Trophoblast cell (in vitro differentiated cells and primary cell): ENCODE measurements at regions not wholly inside any gene's neighbourhood (a gene's known extent, or its start where the extent isn't known, plus 50 kb on each side); places are given as distances from the start of the nearest gene placed in this dataset.

Experiments used
- DNase-seq, 2 donors: peaks; one replicate each; pipeline ENCODE4 v3.0.0-alpha.2; 2016
- H2AFZ ChIP-seq: 2 replicates; pipeline ENCODE4 v1.6.1; 2013; ENCODE audit warnings: low read length, moderate library complexity, mild to moderate bottlenecking; ENCODE audit not compliant: insufficient read depth, poor library complexity
- H2AK5ac ChIP-seq: 2 replicates; pipeline ENCODE4 v1.6.1; 2013; ENCODE audit warnings: mild to moderate bottlenecking, low read length
- H2BK120ac ChIP-seq: 2 replicates; pipeline ENCODE4 v1.6.1; 2013; ENCODE audit warnings: low read length, mild to moderate bottlenecking, moderate library complexity; ENCODE audit not compliant: insufficient read depth, poor library complexity
- H2BK12ac ChIP-seq: 2 replicates; pipeline ENCODE4 v1.6.1; 2013; ENCODE audit warnings: mild to moderate bottlenecking, low read length, moderate library complexity
- H2BK5ac ChIP-seq: 2 replicates; pipeline ENCODE4 v1.6.1; 2013; ENCODE audit warnings: low read length, low read depth, moderate library complexity, mild to moderate bottlenecking; ENCODE audit not compliant: poor library complexity
- H3K14ac ChIP-seq: 2 replicates; pipeline ENCODE4 v1.6.1; 2013; ENCODE audit warnings: mild to moderate bottlenecking, low read length
- H3K18ac ChIP-seq: 2 replicates; pipeline ENCODE4 v1.6.1; 2013; ENCODE audit warnings: mild to moderate bottlenecking, low read length
- H3K23ac ChIP-seq: 2 replicates; pipeline ENCODE4 v1.6.1; 2013; ENCODE audit warnings: low read length
- H3K27ac ChIP-seq: 2 replicates; pipeline ENCODE4 v1.5.1; 2013; ENCODE audit warnings: low read depth, mild to moderate bottlenecking, inconsistent platforms, low read length, moderate library complexity
- H3K27me3 ChIP-seq: 2 replicates; pipeline ENCODE4 v1.6.1; 2013; ENCODE audit warnings: inconsistent platforms, mild to moderate bottlenecking, low read length, moderate library complexity; ENCODE audit not compliant: insufficient read depth
- H3K36me3 ChIP-seq, 2 experiments: 1 replicate in 1 of 2; 2 replicates in 1 of 2; pipeline ENCODE4 v1.6.1; 2013; ENCODE audit warnings: low read length in 2 of 2, mild to moderate bottlenecking in 2 of 2, moderate library complexity in 1 of 2; ENCODE audit not compliant: insufficient read depth in 2 of 2, control insufficient read depth in 1 of 2
- H3K4ac ChIP-seq: 2 replicates; pipeline ENCODE4 v1.6.1; 2013; ENCODE audit warnings: low read depth, mild to moderate bottlenecking, low read length, moderate library complexity
- H3K4me1 ChIP-seq, 2 experiments: 1 replicate in 1 of 2; 2 replicates in 1 of 2; pipeline ENCODE4 v1.6.1; 2013; ENCODE audit warnings: low read length in 2 of 2, mild to moderate bottlenecking in 2 of 2, moderate library complexity in 1 of 2; ENCODE audit not compliant: insufficient read depth in 2 of 2, control insufficient read depth in 1 of 2
- H3K4me2 ChIP-seq: 2 replicates; pipeline ENCODE4 v1.6.1; 2013; ENCODE audit warnings: inconsistent platforms, mild to moderate bottlenecking, low read length, moderate library complexity
- H3K4me3 ChIP-seq: 2 replicates; pipeline ENCODE4 v1.5.1; 2013; ENCODE audit warnings: mild to moderate bottlenecking, low read depth, low read length, inconsistent platforms
- H3K79me1 ChIP-seq: one replicate; pipeline ENCODE4 v1.6.1; 2013; ENCODE audit warnings: low read length
- H3K79me2 ChIP-seq: 2 replicates; pipeline ENCODE4 v1.6.1; 2013; ENCODE audit warnings: low read length, mild to moderate bottlenecking; ENCODE audit not compliant: control insufficient read depth, insufficient read depth, poor library complexity
- H3K9ac ChIP-seq: 2 replicates; pipeline ENCODE4 v1.6.1; 2013; ENCODE audit warnings: mild to moderate bottlenecking, low read length
- H3K9me3 ChIP-seq: 2 replicates; pipeline ENCODE4 v1.6.1; 2013; ENCODE audit warnings: low read depth, mild to moderate bottlenecking, control low read depth, inconsistent platforms, low read length; ENCODE audit not compliant: insufficient read depth
- H4K12ac ChIP-seq: 2 replicates; pipeline ENCODE4 v1.6.1; 2013; ENCODE audit warnings: low read depth, mild to moderate bottlenecking, low read length, moderate library complexity
- H4K8ac ChIP-seq: 2 replicates; pipeline ENCODE4 v1.6.1; 2013; ENCODE audit warnings: low read depth, mild to moderate bottlenecking, low read length, moderate library complexity
- H4K91ac ChIP-seq: one replicate; pipeline ENCODE4 v1.6.1; 2013; ENCODE audit warnings: low read depth, mild to moderate bottlenecking, low read length, moderate library complexity
- WGBS: extraction: QIAGEN DNeasy Blood & Tissue Kit; methylation state at CpG from one replicate; pipeline ENCODE4 v1.1.7; 2013; ENCODE audit warnings: missing lambda C conversion rate; ENCODE audit not compliant: insufficient read length, insufficient coverage; ENCODE audit errors: extremely low coverage; 5-methylcytosine and 5-hydroxymethylcytosine counted together

DNA sequence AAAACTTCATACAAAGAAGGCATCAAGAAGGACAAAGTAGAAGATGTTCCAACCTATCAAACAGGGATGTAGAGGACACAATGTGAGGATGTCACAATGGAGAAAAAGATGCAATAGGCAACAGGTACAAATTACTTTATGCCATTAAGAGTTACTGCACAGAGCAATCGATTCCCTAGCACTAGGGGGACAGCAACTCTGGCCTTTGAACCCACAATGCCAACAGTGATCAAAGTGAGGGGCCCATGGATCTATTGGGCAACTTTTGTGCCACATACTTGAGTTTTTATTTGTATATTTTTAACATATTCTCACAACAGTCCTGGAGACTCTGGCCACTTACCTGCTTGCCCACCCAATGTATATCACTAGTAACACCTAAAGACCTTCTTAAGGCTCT, 220.2 kb downstream of the HNMT start:
- no peak overlapping the region for H3K4me3 ChIP-seq
- no peak overlapping the region for H3K4me2 ChIP-seq
- no peaks in the 10 kb centered on the region for H3K9me3 ChIP-seq
- no peaks in the 10 kb centered on the region for H3K4me1 ChIP-seq
- no peak overlapping the region for H2AK5ac ChIP-seq
- H3K79me1 ChIP-seq, result no peaks in the 10 kb centered on the region
- no peak overlapping the region for H3K23ac ChIP-seq
- no peak overlapping the region for H3K18ac ChIP-seq
- H3K36me3 ChIP-seq, result no peaks in the 10 kb centered on the region
- H3K9ac ChIP-seq, result no peak overlapping the region
- H2BK120ac ChIP-seq, result no peak overlapping the region
- no peak overlapping the region for H2BK12ac ChIP-seq
- H3K79me2 ChIP-seq, result no peaks in the 10 kb centered on the region
- H3K27ac ChIP-seq, result no peak overlapping the region
- H2BK5ac ChIP-seq, result no peak overlapping the region
- no peak overlapping the region for H4K12ac ChIP-seq
- no peak overlapping the region for H4K8ac ChIP-seq
- no CpG with 5 or more reads among the region's 1 CpG for WGBS
- H3K14ac ChIP-seq, result no peak overlapping the region
- DNase-seq, result no peak
- H2AFZ ChIP-seq, result no peak overlapping the region
- no peaks in the 10 kb centered on the region for H3K27me3 ChIP-seq
- no peak overlapping the region for H4K91ac ChIP-seq
- no peak overlapping the region for H3K4ac ChIP-seq

GRCh38 chr2:138185827-138186226, 221.6 kb downstream of the HNMT start:
- no peak overlapping the region for H2AK5ac ChIP-seq
- no peak overlapping the region for H2BK12ac ChIP-seq
- H4K8ac ChIP-seq, result no peak overlapping the region
- no peaks in the 10 kb centered on the region for H3K27me3 ChIP-seq
- no peaks in the 10 kb centered on the region for H3K79me1 ChIP-seq
- no peak overlapping the region for H2BK120ac ChIP-seq
- H2AFZ ChIP-seq, result no peak overlapping the region
- no peaks in the 10 kb centered on the region for H3K4me1 ChIP-seq
- no peak overlapping the region for H4K12ac ChIP-seq
- H4K91ac ChIP-seq, result no peak overlapping the region
- H3K4ac ChIP-seq, result no peak overlapping the region
- no peak for DNase-seq
- no peak overlapping the region for H3K14ac ChIP-seq
- WGBS, result no CpG with 5 or more reads among the region's 5 CpGs
- H3K23ac ChIP-seq, result no peak overlapping the region
- no peak overlapping the region for H3K18ac ChIP-seq
- no peaks in the 10 kb centered on the region for H3K9me3 ChIP-seq
- H3K27ac ChIP-seq, result no peak overlapping the region
- no peak overlapping the region for H3K9ac ChIP-seq
- no peak overlapping the region for H3K4me3 ChIP-seq
- H3K4me2 ChIP-seq, result no peak overlapping the region
- no peak overlapping the region for H2BK5ac ChIP-seq
- H3K79me2 ChIP-seq, result no peaks in the 10 kb centered on the region
- H3K36me3 ChIP-seq, result no peaks in the 10 kb centered on the region

- DNase-seq, result no peak
- WGBS, result no CpG with 5 or more reads among the region's 5 CpGs
- Histone ChIP-seq H2AFZ (no peak overlapping the region), H3K4me2 (no peak overlapping the region), H2BK120ac (no peak overlapping the region), H3K79me2 (no peaks in the 10 kb centered on the region), H2BK12ac (no peak overlapping the region), H3K9ac (no peak overlapping the region), H3K27me3 (no peaks in the 10 kb centered on the region), H3K4me1 (no peaks in the 10 kb centered on the region), H2BK5ac (no peak overlapping the region), H3K27ac (no peak overlapping the region), H4K8ac (no peak overlapping the region), H4K91ac (no peak overlapping the region), H3K4me3 (no peak overlapping the region), H3K79me1 (no peaks in the 10 kb centered on the region), H3K9me3 (no peaks in the 10 kb centered on the region), H4K12ac (no peak overlapping the region), H3K4ac (no peak overlapping the region), H3K18ac (no peak overlapping the region), H3K14ac (no peak overlapping the region), H2AK5ac (no peak overlapping the region), H3K36me3 (no peaks in the 10 kb centered on the region), H3K23ac (no peak overlapping the region)
Measured at GRCh38 chr2:138187221-138187620, 222.9 kb downstream of the HNMT start.

DNA sequence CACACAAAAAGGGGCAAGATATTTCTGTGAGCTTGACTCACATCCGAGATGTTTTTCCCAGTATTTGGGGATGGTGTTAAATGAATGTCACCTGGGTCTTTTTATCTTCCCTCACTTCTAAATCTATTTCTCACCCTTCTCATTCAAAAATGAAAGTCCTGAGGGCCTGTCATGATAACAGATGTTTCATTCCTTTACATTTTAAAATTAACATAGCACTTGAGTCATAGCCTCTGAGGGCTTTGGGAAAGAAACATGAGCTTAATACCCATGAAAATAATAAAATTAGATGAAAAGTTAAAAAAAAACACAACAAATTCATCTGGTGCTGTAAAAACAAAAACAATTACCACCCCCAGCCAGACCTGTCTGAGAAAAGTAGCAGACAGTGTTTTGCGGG, 226.7 kb downstream of the HNMT start:
- Histone ChIP-seq H3K23ac (no peak overlapping the region), H3K36me3 (no peaks in the 10 kb centered on the region), H3K9ac (no peak overlapping the region), H3K79me1 (peaks cover 3% of the 10 kb centered on the region), H3K27me3 (no peaks in the 10 kb centered on the region), H2BK120ac (no peak overlapping the region), H4K91ac (no peak overlapping the region), H4K8ac (no peak overlapping the region), H3K4ac (no peak overlapping the region), H3K4me1 (peaks cover 0 to 3% of the 10 kb centered on the region in 2 experiments), H3K18ac (no peak overlapping the region), H3K79me2 (peaks cover 2% of the 10 kb centered on the region), H2AFZ (no peak overlapping the region), H4K12ac (no peak overlapping the region), H2AK5ac (no peak overlapping the region), H2BK12ac (no peak overlapping the region), H3K4me2 (no peak overlapping the region), H3K9me3 (no peaks in the 10 kb centered on the region), H3K4me3 (no peak overlapping the region), H2BK5ac (no peak overlapping the region), H3K27ac (no peak overlapping the region), H3K14ac (no peak overlapping the region)
- no CpG with 5 or more reads among the region's 2 CpGs for WGBS
- DNase-seq, result no peak
